IMR-90 (cell line): ENCODE measurements at regions not wholly inside any gene's neighbourhood (a gene's known extent, or its start where the extent isn't known, plus 50 kb on each side); places are given as distances from the start of the nearest gene placed in this dataset.

Source experiments
- ATAC-seq: fragments of 200-7000 bp; cut with Tn5 transposase; 2 replicates; pipeline ENCODE4 v1.9.1; 2020; ENCODE audit warnings: low read depth, mild to moderate bottlenecking, moderate library complexity
- BruUV-seq: library from RNA; stranded (reverse); fragments of 400-500 nt; replicated peaks from 2 replicates; lab custom pipeline; 2021; lab: Mats Ljungman, UMichigan
- CTCF ChIA-PET: fragments of 300-600 bp; formaldehyde crosslinking; extraction: SDS; loops from one replicate; lab custom pipeline; 2021; ENCODE audit warnings: antibody characterized with exemption; lab: Yijun Ruan, JAX
- POLR2A ChIA-PET: fragments of 300-600 bp; sonication (Branson Sonifier 250); formaldehyde crosslinking; loops from one replicate; lab custom pipeline; 2022; ENCODE audit warnings: antibody characterized with exemption; ENCODE audit not compliant: unreplicated experiment; lab: Charles Lee
- DNase-seq: peaks from one replicate; pipeline ENCODE4 v3.0.0; 2013
- H2AFZ ChIP-seq: replicated peaks from 2 replicates; pipeline ENCODE3; 2013; ENCODE audit warnings: low read length, mild to moderate bottlenecking; ENCODE audit not compliant: poor library complexity
- H2AK5ac ChIP-seq: 2 replicates; pipeline ENCODE4 v1.6.1; 2013; ENCODE audit warnings: low read depth, low read length, inconsistent platforms
- H2AK9ac ChIP-seq: replicated peaks from 2 replicates; pipeline ENCODE3; 2013; ENCODE audit warnings: mild to moderate bottlenecking, low read depth, low read length, moderate library complexity; ENCODE audit not compliant: poor library complexity
- H2BK120ac ChIP-seq: 2 replicates; pipeline ENCODE4 v1.6.1; 2013; ENCODE audit warnings: low read depth, low read length, inconsistent platforms
- H2BK15ac ChIP-seq: 3 replicates; pipeline ENCODE4 v1.6.1; 2013; ENCODE audit warnings: low read depth, low read length, inconsistent platforms
- H2BK20ac ChIP-seq: 2 replicates; pipeline ENCODE4 v1.6.1; 2013; ENCODE audit warnings: low read depth, mild to moderate bottlenecking, inconsistent platforms, low read length, moderate library complexity
- H2BK5ac ChIP-seq: 2 replicates; pipeline ENCODE4 v1.6.1; 2013; ENCODE audit warnings: mild to moderate bottlenecking, low read depth, low read length, inconsistent platforms; ENCODE audit not compliant: poor library complexity, severe bottlenecking
- H3K14ac ChIP-seq: replicated peaks from 2 replicates; pipeline ENCODE4 v1.6.1; 2013; ENCODE audit warnings: low read depth, low read length, inconsistent platforms
- H3K18ac ChIP-seq: 2 replicates; pipeline ENCODE4 v1.6.1; 2013; ENCODE audit warnings: low read depth, low read length, control low read depth
- H3K23ac ChIP-seq: 2 replicates; pipeline ENCODE4 v1.6.1; 2013; ENCODE audit warnings: low read depth, low read length, inconsistent platforms
- H3K27ac ChIP-seq: 2 replicates; pipeline ENCODE4 v1.5.1; 2013; ENCODE audit warnings: mild to moderate bottlenecking, control low read depth, low read length; ENCODE audit not compliant: insufficient read depth
- H3K27me3 ChIP-seq: 2 replicates; pipeline ENCODE4 v1.6.1; 2013; ENCODE audit warnings: low read length; ENCODE audit not compliant: control insufficient read depth, insufficient read depth
- H3K36me3 ChIP-seq: 2 replicates; pipeline ENCODE4 v1.6.1; 2013; ENCODE audit warnings: low read length, mixed read lengths; ENCODE audit not compliant: control insufficient read depth, insufficient read depth
- H3K4ac ChIP-seq: 2 replicates; pipeline ENCODE4 v1.6.1; 2013; ENCODE audit warnings: low read depth, low read length, inconsistent platforms
- H3K4me1 ChIP-seq: 2 replicates; pipeline ENCODE4 v1.6.1; 2013; ENCODE audit warnings: low read length, mixed read lengths; ENCODE audit not compliant: control insufficient read depth, insufficient read depth
- H3K4me2 ChIP-seq: 2 replicates; pipeline ENCODE4 v1.6.1; 2013; ENCODE audit warnings: low read depth, mild to moderate bottlenecking, control low read depth, low read length, moderate library complexity
- H3K4me3 ChIP-seq: 2 replicates; pipeline ENCODE4 v1.5.1; 2013; ENCODE audit warnings: low read depth, mild to moderate bottlenecking, control low read depth, low read length, moderate library complexity; ENCODE audit not compliant: insufficient read depth
- H3K56ac ChIP-seq: 2 replicates; pipeline ENCODE4 v1.6.1; 2013; ENCODE audit warnings: low read length, inconsistent platforms; ENCODE audit not compliant: insufficient read depth; ENCODE audit errors: extremely low read depth
- H3K79me1 ChIP-seq, 2 experiments: 2 replicates each; pipeline ENCODE4 v1.6.1; 2013; ENCODE audit warnings: low read length in 2 of 2, inconsistent platforms in 1 of 2, low read depth in 1 of 2
- H3K9ac ChIP-seq: 2 replicates; pipeline ENCODE4 v1.6.1; 2013; ENCODE audit warnings: low read depth, low read length, control low read depth
- H3K9me1 ChIP-seq: 2 replicates; pipeline ENCODE4 v1.6.1; 2013; ENCODE audit warnings: low read length, inconsistent platforms; ENCODE audit not compliant: insufficient read depth
- H3K9me3 ChIP-seq: 2 replicates; pipeline ENCODE4 v1.6.1; 2013; ENCODE audit warnings: low read length; ENCODE audit not compliant: control insufficient read depth, insufficient read depth
- H4K20me1 ChIP-seq: 2 replicates; pipeline ENCODE4 v1.6.1; 2013; ENCODE audit warnings: low read length, inconsistent platforms; ENCODE audit not compliant: insufficient read depth
- H4K5ac ChIP-seq: 2 replicates; pipeline ENCODE4 v1.6.1; 2013; ENCODE audit warnings: mild to moderate bottlenecking, low read depth, low read length, control low read depth
- H4K8ac ChIP-seq, 2 experiments: 2 replicates each; pipeline ENCODE4 v1.6.1; 2013; ENCODE audit warnings: low read depth in 2 of 2, low read length in 2 of 2, control low read depth in 1 of 2, inconsistent platforms in 1 of 2
- H4K91ac ChIP-seq: 2 replicates; pipeline ENCODE4 v1.6.1; 2013; ENCODE audit warnings: low read depth, low read length, inconsistent platforms; ENCODE audit not compliant: insufficient read depth
- BHLHE40 ChIP-seq: fragments of 150-350 bp; IDR thresholded peaks from 2 replicates; pipeline ENCODE4 v1.6.1; 2016; ENCODE audit warnings: mild to moderate bottlenecking, low read depth, low read length
- CEBPB ChIP-seq: IDR thresholded peaks from 2 replicates; pipeline ENCODE4 v1.6.1; 2012; ENCODE audit warnings: low read depth, low read length, improper control_type of control experiment
- CHD1 ChIP-seq: IDR thresholded peaks from 2 replicates; pipeline ENCODE4 v1.6.1; 2012; ENCODE audit warnings: low read depth, low read length, improper control_type of control experiment
- FOS ChIP-seq: fragments of 150-350 bp; IDR thresholded peaks from 2 replicates; pipeline ENCODE4 v1.6.1; 2016; ENCODE audit warnings: low read depth, low read length
- MAFK ChIP-seq: IDR thresholded peaks from 2 replicates; pipeline ENCODE4 v1.6.1; 2012; ENCODE audit warnings: low read depth, low read length, improper control_type of control experiment
- MAZ ChIP-seq: IDR thresholded peaks from 2 replicates; pipeline ENCODE4 v1.6.1; 2012; ENCODE audit warnings: low read depth, mild to moderate bottlenecking, low read length, improper control_type of control experiment, moderate library complexity, borderline replicate concordance
- MXI1 ChIP-seq: IDR thresholded peaks from 2 replicates; pipeline ENCODE4 v1.6.1; 2012; ENCODE audit warnings: low read depth, mild to moderate bottlenecking, low read length, moderate library complexity, borderline replicate concordance
- NFE2L2 ChIP-seq: fragments of 150-350 bp; IDR thresholded peaks from 2 replicates; pipeline ENCODE4 v1.6.1; 2016; ENCODE audit warnings: low read depth, mild to moderate bottlenecking, low read length
- POLR2A ChIP-seq: IDR thresholded peaks from 2 replicates; pipeline ENCODE4 v1.6.1; 2012; ENCODE audit warnings: mild to moderate bottlenecking, low read depth, low read length
- RAD21 ChIP-seq: IDR thresholded peaks from 2 replicates; pipeline ENCODE4 v1.6.1; 2012; ENCODE audit warnings: low read length, improper control_type of control experiment
- RCOR1 ChIP-seq: IDR thresholded peaks from 2 replicates; pipeline ENCODE4 v1.6.1; 2012; ENCODE audit warnings: mild to moderate bottlenecking, low read length, improper control_type of control experiment; ENCODE audit not compliant: insufficient replicate concordance
- RFX5 ChIP-seq: IDR thresholded peaks from 2 replicates; pipeline ENCODE4 v1.8.0; 2012; ENCODE audit warnings: low read depth, mild to moderate bottlenecking, low read length, moderate library complexity
- SMC3 ChIP-seq: fragments of 150-350 bp; IDR thresholded peaks from 2 replicates; pipeline ENCODE4 v1.6.1; 2016; ENCODE audit warnings: low read depth, mild to moderate bottlenecking, antibody characterized with exemption, low read length, moderate library complexity
- WGBS, 2 experiments: methylation state at CpG; one replicate each; pipeline versions ENCODE4 v1.1.5 to v1.1.7; 2013; ENCODE audit warnings: missing lambda C conversion rate in 2 of 2; ENCODE audit not compliant: insufficient read length in 1 of 2; ENCODE audit errors: extremely low coverage in 2 of 2; 5-methylcytosine and 5-hydroxymethylcytosine counted together
- dilution Hi-C: fragments of 300-500 bp; cut with HindIII; formaldehyde crosslinking; loops from one replicate; pipeline ENCODE4 v1.14.3; 2018; ENCODE audit warnings: low sequenced_read_pairs; ENCODE audit not compliant: unreplicated experiment
- in situ Hi-C: fragments of 300-500 bp; cut with MboI; formaldehyde crosslinking; loops from 3 replicates; pipeline ENCODE4 v1.14.3; 2019; ENCODE audit warnings: low sequenced_read_pairs, inconsistent platforms, mixed read lengths
- intact Hi-C: fragments of 100-400 bp; cut with micrococcal nuclease; formaldehyde crosslinking; loops from 2 replicates; pipeline ENCODE4 v1.10.0; 2022
- TF ChIP-seq, protein P1 (sequence below): conservative IDR thresholded peaks from 2 replicates; pipeline ENCODE4 v1.5.1; 2012; ENCODE audit warnings: mild to moderate bottlenecking, low read depth, low read length, improper control_type of control experiment
- TF ChIP-seq, protein P2 (sequence below): fragments of 150-350 bp; IDR thresholded peaks from 2 replicates; pipeline ENCODE4 v1.6.1; 2016; ENCODE audit warnings: low read depth, mild to moderate bottlenecking, low read length, moderate library complexity, borderline replicate concordance
- TF ChIP-seq, protein P3 (sequence below): fragments of 150-350 bp; IDR thresholded peaks from 2 replicates; pipeline ENCODE4 v1.6.1; 2017; ENCODE audit warnings: mild to moderate bottlenecking, antibody characterized with exemption, low read length, low read depth

DNA sequence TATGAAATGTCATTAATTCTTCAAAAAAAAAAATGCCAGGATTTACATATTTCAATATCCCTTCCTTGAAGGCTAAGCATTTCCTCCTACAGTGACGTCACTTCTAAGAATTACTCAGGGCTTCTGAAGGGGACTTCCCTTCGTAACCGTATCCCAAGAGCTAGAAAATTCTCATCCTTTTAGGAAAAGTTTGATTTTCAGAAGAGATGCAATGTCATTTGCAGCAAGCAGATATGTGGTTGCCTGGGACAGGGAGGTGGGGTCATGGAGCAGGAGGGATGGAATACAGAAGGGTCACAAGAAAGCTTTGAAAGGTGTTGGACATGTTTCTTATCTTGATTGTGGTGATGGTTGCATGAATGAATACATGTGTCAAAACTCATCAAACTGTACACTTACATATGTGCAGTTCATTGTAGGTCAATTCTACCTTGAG lies 97.0 kb upstream of the ATL2 start:
- H2AK9ac ChIP-seq = no peak overlapping the region
- ATAC-seq (no peak), DNase-seq (no peak)
- TF ChIP-seq MXI1 (no peak), FOS (no peak), CHD1 (no peak), NFE2L2 (no peak), POLR2A (no peak), RAD21 (no peak), CEBPB (no peak), MAZ (no peak), RFX5 (no peak), RCOR1 (no peak), BHLHE40 (no peak), SMC3 (no peak), MAFK (no peak)
- TF ChIP-seq, protein P1, sequence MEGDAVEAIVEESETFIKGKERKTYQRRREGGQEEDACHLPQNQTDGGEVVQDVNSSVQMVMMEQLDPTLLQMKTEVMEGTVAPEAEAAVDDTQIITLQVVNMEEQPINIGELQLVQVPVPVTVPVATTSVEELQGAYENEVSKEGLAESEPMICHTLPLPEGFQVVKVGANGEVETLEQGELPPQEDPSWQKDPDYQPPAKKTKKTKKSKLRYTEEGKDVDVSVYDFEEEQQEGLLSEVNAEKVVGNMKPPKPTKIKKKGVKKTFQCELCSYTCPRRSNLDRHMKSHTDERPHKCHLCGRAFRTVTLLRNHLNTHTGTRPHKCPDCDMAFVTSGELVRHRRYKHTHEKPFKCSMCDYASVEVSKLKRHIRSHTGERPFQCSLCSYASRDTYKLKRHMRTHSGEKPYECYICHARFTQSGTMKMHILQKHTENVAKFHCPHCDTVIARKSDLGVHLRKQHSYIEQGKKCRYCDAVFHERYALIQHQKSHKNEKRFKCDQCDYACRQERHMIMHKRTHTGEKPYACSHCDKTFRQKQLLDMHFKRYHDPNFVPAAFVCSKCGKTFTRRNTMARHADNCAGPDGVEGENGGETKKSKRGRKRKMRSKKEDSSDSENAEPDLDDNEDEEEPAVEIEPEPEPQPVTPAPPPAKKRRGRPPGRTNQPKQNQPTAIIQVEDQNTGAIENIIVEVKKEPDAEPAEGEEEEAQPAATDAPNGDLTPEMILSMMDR = no peak
- TF ChIP-seq, protein P2, sequence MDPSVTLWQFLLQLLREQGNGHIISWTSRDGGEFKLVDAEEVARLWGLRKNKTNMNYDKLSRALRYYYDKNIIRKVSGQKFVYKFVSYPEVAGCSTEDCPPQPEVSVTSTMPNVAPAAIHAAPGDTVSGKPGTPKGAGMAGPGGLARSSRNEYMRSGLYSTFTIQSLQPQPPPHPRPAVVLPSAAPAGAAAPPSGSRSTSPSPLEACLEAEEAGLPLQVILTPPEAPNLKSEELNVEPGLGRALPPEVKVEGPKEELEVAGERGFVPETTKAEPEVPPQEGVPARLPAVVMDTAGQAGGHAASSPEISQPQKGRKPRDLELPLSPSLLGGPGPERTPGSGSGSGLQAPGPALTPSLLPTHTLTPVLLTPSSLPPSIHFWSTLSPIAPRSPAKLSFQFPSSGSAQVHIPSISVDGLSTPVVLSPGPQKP = no peak
- TF ChIP-seq, protein P3, sequence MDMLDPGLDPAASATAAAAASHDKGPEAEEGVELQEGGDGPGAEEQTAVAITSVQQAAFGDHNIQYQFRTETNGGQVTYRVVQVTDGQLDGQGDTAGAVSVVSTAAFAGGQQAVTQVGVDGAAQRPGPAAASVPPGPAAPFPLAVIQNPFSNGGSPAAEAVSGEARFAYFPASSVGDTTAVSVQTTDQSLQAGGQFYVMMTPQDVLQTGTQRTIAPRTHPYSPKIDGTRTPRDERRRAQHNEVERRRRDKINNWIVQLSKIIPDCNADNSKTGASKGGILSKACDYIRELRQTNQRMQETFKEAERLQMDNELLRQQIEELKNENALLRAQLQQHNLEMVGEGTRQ = no peak
- H3K27me3 ChIP-seq = peaks cover 53% of the 10 kb centered on the region
- H2BK15ac ChIP-seq = no peak overlapping the region
- no peak overlapping the region for H3K56ac ChIP-seq
- H3K27ac ChIP-seq = no peak overlapping the region
- no peak overlapping the region for H3K9ac ChIP-seq
- no peaks in the 10 kb centered on the region; the same call in 1 of the 2 replicates for H3K4me1 ChIP-seq
- no peaks in the 10 kb centered on the region for H3K36me3 ChIP-seq
- ChIA-PET CTCF (interaction anchor here (1.1 kb wide), 1 partner anchor 158 kb away, joined by 3 read pairs; no protein-coding TSS in a partner anchor), POLR2A (no interaction called here)
- H2AFZ ChIP-seq = no peak overlapping the region
- H4K20me1 ChIP-seq = no peaks in the 10 kb centered on the region
- intact Hi-C loops = no loop called here
- H2BK120ac ChIP-seq = no peak overlapping the region
- in situ Hi-C loops = no loop called here
- dilution Hi-C loops = no loop called here
- no peak overlapping the region for H2BK20ac ChIP-seq
- no peak overlapping the region for H2AK5ac ChIP-seq
- no peak overlapping the region for H4K8ac ChIP-seq
- no peak overlapping the region for H4K91ac ChIP-seq
- H3K4ac ChIP-seq = no peak overlapping the region
- no peaks in the 10 kb centered on the region for H3K79me1 ChIP-seq
- no peak overlapping the region for H3K4me2 ChIP-seq
- WGBS, 2 experiments = no CpG with 5 or more reads among the region's 3 CpGs
- no peak overlapping the region for H3K18ac ChIP-seq
- no peak overlapping the region for H3K14ac ChIP-seq
- H3K23ac ChIP-seq = no peak overlapping the region
- no peak overlapping the region for H2BK5ac ChIP-seq
- no peak overlapping the region for H4K5ac ChIP-seq
- H3K9me3 ChIP-seq = no peaks in the 10 kb centered on the region
- no TSS peak for BruUV-seq
- no peak overlapping the region for H3K4me3 ChIP-seq
- no peaks in the 10 kb centered on the region for H3K9me1 ChIP-seq
